NB4 (cell line): ENCODE measurements at regions not wholly inside any gene's neighbourhood (a gene's known extent, or its start where the extent isn't known, plus 50 kb on each side); places are given as distances from the start of the nearest gene placed in this dataset.

Source experiments
- CTCF ChIP-seq: IDR thresholded peaks from one replicate; pipeline ENCODE4 v1.5.1; 2012; ENCODE audit warnings: low read depth, low read length
- MAX ChIP-seq: IDR thresholded peaks from 2 replicates; pipeline ENCODE4 v1.6.1; 2011; ENCODE audit warnings: low read depth, low read length
- POLR2A ChIP-seq: IDR thresholded peaks from 2 replicates; pipeline ENCODE4 v1.6.1; 2011; ENCODE audit warnings: mild to moderate bottlenecking; ENCODE audit not compliant: insufficient read length; ENCODE audit errors: extremely low read depth

GRCh38 chr12:58441483-58441882 lies 478.8 kb downstream of the LRIG3 start:
- TF ChIP-seq MAX (no peak), CTCF (no peak), POLR2A (no peak)
